Immature natural killer cell (primary cell): ENCODE measurements at regions not wholly inside any gene's neighbourhood (a gene's known extent, or its start where the extent isn't known, plus 50 kb on each side); places are given as distances from the start of the nearest gene placed in this dataset.

ENCODE experiments used
- DNase-seq, 3 donors: peaks; one replicate each; pipeline ENCODE4 v3.0.0; 2022; ENCODE audit warnings: mixed read lengths in 1 of 3
- H3K27ac Mint-ChIP-seq, 6 donors: one replicate each; pipeline ENCODE4 v1.8.0; 2020; ENCODE audit warnings: mixed read lengths in 6 of 6, mild to moderate bottlenecking in 5 of 6, inconsistent platforms in 4 of 6, moderate library complexity in 3 of 6
- H3K27me3 Mint-ChIP-seq, 3 donors: one replicate each; pipeline ENCODE4 v1.8.0; 2020 to 2021; ENCODE audit warnings: low read depth in 3 of 3, mild to moderate bottlenecking in 3 of 3, mixed read lengths in 3 of 3, moderate library complexity in 3 of 3, inconsistent platforms in 1 of 3
- H3K36me3 Mint-ChIP-seq, 3 donors: one replicate each; pipeline ENCODE4 v1.8.0; 2020; ENCODE audit warnings: mixed read lengths in 3 of 3, inconsistent platforms in 2 of 3, mild to moderate bottlenecking in 2 of 3
- H3K4me1 Mint-ChIP-seq, 2 donors: one replicate each; pipeline ENCODE4 v1.8.0; 2020; ENCODE audit warnings: inconsistent platforms in 2 of 2, mild to moderate bottlenecking in 2 of 2, mixed read lengths in 2 of 2, moderate library complexity in 1 of 2
- H3K4me3 Mint-ChIP-seq, 5 donors: one replicate each; pipeline ENCODE4 v1.8.0; 2020; ENCODE audit warnings: mild to moderate bottlenecking in 5 of 5, mixed read lengths in 5 of 5, inconsistent platforms in 3 of 5, moderate library complexity in 3 of 5
- H3K9me3 Mint-ChIP-seq, 6 donors: one replicate each; pipeline ENCODE4 v1.8.0; 2020; ENCODE audit warnings: mild to moderate bottlenecking in 6 of 6, mixed read lengths in 6 of 6, inconsistent platforms in 4 of 6, moderate library complexity in 3 of 6

GRCh38 chr20:7736336-7736735 is 203.9 kb downstream of the HAO1 start:
- H3K4me1 Mint-ChIP-seq = no peaks in the 10 kb centered on the region
- peaks cover 0 to 2% (median 0%) of the 10 kb centered on the region in 3 donors for H3K27me3 Mint-ChIP-seq
- H3K4me3 Mint-ChIP-seq = no peak overlapping the region
- peaks cover 0 to 6% (median 2%) of the 10 kb centered on the region in 6 donors for H3K9me3 Mint-ChIP-seq
- H3K27ac Mint-ChIP-seq = no peak overlapping the region
- DNase-seq = no peak
- H3K36me3 Mint-ChIP-seq = no peaks in the 10 kb centered on the region

- H3K36me3 Mint-ChIP-seq = no peaks in the 10 kb centered on the region
- H3K27ac Mint-ChIP-seq = no peak overlapping the region
- peaks cover 0 to 2% (median 0%) of the 10 kb centered on the region in 3 donors for H3K27me3 Mint-ChIP-seq
- DNase-seq = no peak
- H3K9me3 Mint-ChIP-seq = peaks cover 0 to 11% (median 2%) of the 10 kb centered on the region in 6 donors
- no peaks in the 10 kb centered on the region for H3K4me1 Mint-ChIP-seq
- no peak overlapping the region for H3K4me3 Mint-ChIP-seq
Measured at GRCh38 chr20:7741866-7742265, 198.4 kb downstream of the HAO1 start.

GRCh38 chr20:7742479-7742878 is 197.8 kb downstream of the HAO1 start:
- no peak for DNase-seq
- Mint-ChIP-seq H3K27me3 (peaks cover 0 to 2% (median 0%) of the 10 kb centered on the region in 3 donors), H3K9me3 (peaks cover 0 to 12% (median 2%) of the 10 kb centered on the region in 6 donors), H3K27ac (no peak overlapping the region), H3K36me3 (no peaks in the 10 kb centered on the region), H3K4me1 (no peaks in the 10 kb centered on the region), H3K4me3 (no peak overlapping the region)

GRCh38 chr20:7744411-7744810 is 195.8 kb downstream of the HAO1 start:
- H3K9me3 Mint-ChIP-seq = peaks cover 0 to 12% (median 2%) of the 10 kb centered on the region in 6 donors
- H3K27ac Mint-ChIP-seq = no peak overlapping the region

GRCh38 chr20:7748624-7749023 is 191.6 kb downstream of the HAO1 start:
- no peak for DNase-seq
- H3K27me3 Mint-ChIP-seq = peaks cover 0 to 1% (median 0%) of the 10 kb centered on the region in 3 donors
- H3K9me3 Mint-ChIP-seq = peaks cover 0 to 7% (median 3%) of the 10 kb centered on the region in 6 donors
- H3K4me3 Mint-ChIP-seq = no peak overlapping the region
- H3K36me3 Mint-ChIP-seq = no peaks in the 10 kb centered on the region
- no peaks in the 10 kb centered on the region for H3K4me1 Mint-ChIP-seq
- H3K27ac Mint-ChIP-seq = no peak overlapping the region

More at GRCh38 chr20:7744411-7744810, 195.8 kb downstream of the HAO1 start:
- H3K4me1 Mint-ChIP-seq = no peaks in the 10 kb centered on the region
- DNase-seq = no peak
- H3K36me3 Mint-ChIP-seq = no peaks in the 10 kb centered on the region
- no peak overlapping the region for H3K4me3 Mint-ChIP-seq
- H3K27me3 Mint-ChIP-seq = peaks cover 0 to 2% (median 0%) of the 10 kb centered on the region in 3 donors

GRCh38 chr20:7754102-7754501 is 186.2 kb downstream of the HAO1 start:
- Mint-ChIP-seq H3K4me1 (no peaks in the 10 kb centered on the region), H3K27me3 (peaks cover 0 to 2% (median 1%) of the 10 kb centered on the region in 3 donors), H3K36me3 (no peaks in the 10 kb centered on the region), H3K27ac (no peak overlapping the region), H3K4me3 (no peak overlapping the region), H3K9me3 (peaks cover 0 to 4% (median 0%) of the 10 kb centered on the region in 6 donors)
- DNase-seq = no peak

GRCh38 chr20:7758406-7758805 is 181.9 kb downstream of the HAO1 start:
- no peaks in the 10 kb centered on the region for H3K4me1 Mint-ChIP-seq
- H3K27ac Mint-ChIP-seq = no peak overlapping the region
- no peak overlapping the region for H3K4me3 Mint-ChIP-seq
- H3K27me3 Mint-ChIP-seq = peaks cover 0 to 3% (median 2%) of the 10 kb centered on the region in 3 donors
- H3K9me3 Mint-ChIP-seq = peaks cover 0 to 1% (median 0%) of the 10 kb centered on the region in 6 donors
- no peaks in the 10 kb centered on the region for H3K36me3 Mint-ChIP-seq
- no peak for DNase-seq

GRCh38 chr20:7760247-7761031 is 179.8 kb downstream of the HAO1 start:
- peaks cover 0 to 5% (median 4%) of the 10 kb centered on the region in 6 donors for H3K9me3 Mint-ChIP-seq

GRCh38 chr20:7765221-7765620 is 175.0 kb downstream of the HAO1 start:
- no peaks in the 10 kb centered on the region for H3K4me1 Mint-ChIP-seq
- H3K27ac Mint-ChIP-seq = no peak overlapping the region

More at GRCh38 chr20:7760247-7761031, 179.8 kb downstream of the HAO1 start:
- Mint-ChIP-seq H3K27ac (no peak overlapping the region), H3K4me1 (no peaks in the 10 kb centered on the region), H3K4me3 (no peak overlapping the region), H3K36me3 (no peaks in the 10 kb centered on the region), H3K27me3 (peaks cover 0 to 2% (median 0%) of the 10 kb centered on the region in 3 donors)
- no peak for DNase-seq

GRCh38 chr20:7770046-7770445 is 170.2 kb downstream of the HAO1 start:
- Mint-ChIP-seq H3K9me3 (peaks cover 0 to 9% (median 5%) of the 10 kb centered on the region in 6 donors), H3K4me3 (no peak overlapping the region), H3K4me1 (no peaks in the 10 kb centered on the region), H3K27ac (no peak overlapping the region), H3K36me3 (no peaks in the 10 kb centered on the region), H3K27me3 (peaks cover 0 to 2% (median 0%) of the 10 kb centered on the region in 3 donors)
- DNase-seq = no peak

More at GRCh38 chr20:7765221-7765620, 175.0 kb downstream of the HAO1 start:
- H3K9me3 Mint-ChIP-seq = peaks cover 0 to 10% (median 6%) of the 10 kb centered on the region in 6 donors
- peaks cover 0 to 2% (median 0%) of the 10 kb centered on the region in 3 donors for H3K27me3 Mint-ChIP-seq
- H3K4me3 Mint-ChIP-seq = no peak overlapping the region
- no peaks in the 10 kb centered on the region for H3K36me3 Mint-ChIP-seq
- no peak for DNase-seq

- no peaks in the 10 kb centered on the region for H3K36me3 Mint-ChIP-seq
- H3K27me3 Mint-ChIP-seq = peaks cover 0 to 2% (median 2%) of the 10 kb centered on the region in 3 donors
- H3K27ac Mint-ChIP-seq = no peak overlapping the region
- H3K4me3 Mint-ChIP-seq = no peak overlapping the region
- H3K4me1 Mint-ChIP-seq = no peaks in the 10 kb centered on the region
- peak in 1 of 3 donors; percentile 0 for DNase-seq
- peaks cover 0 to 13% (median 5%) of the 10 kb centered on the region in 6 donors for H3K9me3 Mint-ChIP-seq
Measured at GRCh38 chr20:7770578-7770977, 169.7 kb downstream of the HAO1 start.

- Mint-ChIP-seq H3K27me3 (peaks cover 2 to 3% (median 3%) of the 10 kb centered on the region in 3 donors), H3K4me1 (no peaks in the 10 kb centered on the region), H3K36me3 (no peaks in the 10 kb centered on the region), H3K9me3 (peaks cover 0 to 12% (median 2%) of the 10 kb centered on the region in 6 donors), H3K4me3 (no peak overlapping the region), H3K27ac (no peak overlapping the region)
- no peak for DNase-seq
Measured at GRCh38 chr20:7772371-7772770, 167.9 kb downstream of the HAO1 start.

GRCh38 chr20:7773511-7773910 is 166.7 kb downstream of the HAO1 start:
- H3K27me3 Mint-ChIP-seq = peaks cover 2 to 4% (median 3%) of the 10 kb centered on the region in 3 donors
- H3K4me3 Mint-ChIP-seq = no peak overlapping the region
- H3K36me3 Mint-ChIP-seq = no peaks in the 10 kb centered on the region
- no peak overlapping the region for H3K27ac Mint-ChIP-seq
- no peaks in the 10 kb centered on the region for H3K4me1 Mint-ChIP-seq
- peaks cover 0 to 12% (median 2%) of the 10 kb centered on the region in 6 donors for H3K9me3 Mint-ChIP-seq
- no peak for DNase-seq

- Mint-ChIP-seq H3K36me3 (no peaks in the 10 kb centered on the region), H3K9me3 (peaks cover 0 to 12% (median 4%) of the 10 kb centered on the region in 6 donors), H3K4me1 (no peaks in the 10 kb centered on the region), H3K4me3 (no peak overlapping the region), H3K27ac (no peak overlapping the region), H3K27me3 (peaks cover 2 to 4% (median 3%) of the 10 kb centered on the region in 3 donors)
- DNase-seq = no peak
Measured at GRCh38 chr20:7775072-7775471, 165.2 kb downstream of the HAO1 start.
